Breast epithelium (tissue), 3 donors: ENCODE measurements at regions not wholly inside any gene's neighbourhood (a gene's known extent, or its start where the extent isn't known, plus 50 kb on each side); places are given as distances from the start of the nearest gene placed in this dataset.

Experiments used
- CTCF ChIP-seq, 3 donors: fragments of 450-650 bp; IDR thresholded peaks; one replicate each; pipeline ENCODE4 v1.5.1; 2016 to 2017; ENCODE audit warnings: antibody characterized with exemption in 3 of 3, mild to moderate bottlenecking in 3 of 3, moderate library complexity in 3 of 3
- POLR2A ChIP-seq: fragments of 450-650 bp; IDR thresholded peaks from one replicate; pipeline ENCODE4 v1.6.1; 2016; ENCODE audit warnings: antibody characterized with exemption, mild to moderate bottlenecking, moderate library complexity
- POLR2AphosphoS5 ChIP-seq, 3 donors: sonication (generic); formaldehyde crosslinking; IDR thresholded peaks; one replicate each; pipeline ENCODE4 v1.6.1; 2017; ENCODE audit warnings: antibody characterized with exemption in 3 of 3

DNA sequence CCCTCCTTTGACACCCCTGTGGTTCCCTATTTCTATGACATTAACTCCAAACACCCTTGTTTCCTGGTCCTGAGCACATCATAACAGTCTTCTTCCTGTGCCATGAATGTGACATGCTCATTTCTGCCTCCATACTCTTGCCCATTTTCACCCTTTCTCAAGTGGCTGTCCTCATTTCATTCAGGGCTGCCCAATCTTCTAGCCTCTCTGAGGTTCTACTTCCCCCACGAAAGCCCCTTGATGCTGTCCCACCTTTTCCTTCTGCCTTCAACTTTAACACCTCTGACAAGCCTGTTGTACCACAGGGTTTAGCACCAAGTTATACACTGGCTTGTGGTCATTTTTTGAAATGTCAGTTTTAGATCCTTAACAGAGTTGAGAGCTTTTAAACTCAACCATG lies 136.2 kb upstream of the BOD1L1 start:
- TF ChIP-seq CTCF (IDR thresholded peaks at IDR 0.05) (no peak), POLR2AphosphoS5 (IDR thresholded peaks at IDR 0.05) (no peak), POLR2A (no peak)
